ENCODE measurements at regions not wholly inside any gene's neighbourhood (a gene's known extent, or its start where the extent isn't known, plus 50 kb on each side); places are given as distances from the start of the nearest gene placed in this dataset.

DNA sequence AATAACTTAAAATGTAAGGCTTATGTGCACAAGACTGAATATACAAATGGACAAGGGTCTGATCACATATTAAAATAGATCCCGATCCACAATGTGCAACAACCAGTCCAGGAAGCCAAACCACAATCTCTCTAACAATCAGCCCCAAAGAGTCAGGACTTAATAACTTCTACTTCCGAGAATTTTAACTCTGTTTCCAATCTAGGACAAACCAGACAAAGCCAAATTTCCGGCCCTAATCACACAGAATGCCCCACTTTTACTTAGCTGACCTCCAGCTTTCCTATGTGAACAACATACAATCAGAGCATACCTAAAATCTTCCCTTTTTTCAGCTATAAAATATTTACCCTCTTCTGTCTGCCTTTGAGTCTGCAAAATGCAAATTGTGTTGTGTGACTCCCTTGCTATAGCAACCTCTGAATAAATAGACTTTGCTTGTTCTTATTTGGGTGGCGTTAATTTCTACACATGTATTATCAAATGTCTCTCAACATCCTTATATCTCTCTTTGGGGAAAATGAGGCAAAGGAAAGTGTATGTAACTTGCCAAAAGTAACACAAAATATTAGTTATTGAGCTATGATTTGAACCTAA is 381.9 kb upstream of the MC4R start:
- no peak for DNase-seq (ENCODE audit: low read depth)
- TF ChIP-seq, protein P1, sequence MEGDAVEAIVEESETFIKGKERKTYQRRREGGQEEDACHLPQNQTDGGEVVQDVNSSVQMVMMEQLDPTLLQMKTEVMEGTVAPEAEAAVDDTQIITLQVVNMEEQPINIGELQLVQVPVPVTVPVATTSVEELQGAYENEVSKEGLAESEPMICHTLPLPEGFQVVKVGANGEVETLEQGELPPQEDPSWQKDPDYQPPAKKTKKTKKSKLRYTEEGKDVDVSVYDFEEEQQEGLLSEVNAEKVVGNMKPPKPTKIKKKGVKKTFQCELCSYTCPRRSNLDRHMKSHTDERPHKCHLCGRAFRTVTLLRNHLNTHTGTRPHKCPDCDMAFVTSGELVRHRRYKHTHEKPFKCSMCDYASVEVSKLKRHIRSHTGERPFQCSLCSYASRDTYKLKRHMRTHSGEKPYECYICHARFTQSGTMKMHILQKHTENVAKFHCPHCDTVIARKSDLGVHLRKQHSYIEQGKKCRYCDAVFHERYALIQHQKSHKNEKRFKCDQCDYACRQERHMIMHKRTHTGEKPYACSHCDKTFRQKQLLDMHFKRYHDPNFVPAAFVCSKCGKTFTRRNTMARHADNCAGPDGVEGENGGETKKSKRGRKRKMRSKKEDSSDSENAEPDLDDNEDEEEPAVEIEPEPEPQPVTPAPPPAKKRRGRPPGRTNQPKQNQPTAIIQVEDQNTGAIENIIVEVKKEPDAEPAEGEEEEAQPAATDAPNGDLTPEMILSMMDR (conservative IDR thresholded peaks at IDR 0.05; ENCODE audit: low read depth, low read length) = no peak
- no peak overlapping the region for H3K4me3 ChIP-seq (ENCODE audit: low read depth, low read length)

DNA sequence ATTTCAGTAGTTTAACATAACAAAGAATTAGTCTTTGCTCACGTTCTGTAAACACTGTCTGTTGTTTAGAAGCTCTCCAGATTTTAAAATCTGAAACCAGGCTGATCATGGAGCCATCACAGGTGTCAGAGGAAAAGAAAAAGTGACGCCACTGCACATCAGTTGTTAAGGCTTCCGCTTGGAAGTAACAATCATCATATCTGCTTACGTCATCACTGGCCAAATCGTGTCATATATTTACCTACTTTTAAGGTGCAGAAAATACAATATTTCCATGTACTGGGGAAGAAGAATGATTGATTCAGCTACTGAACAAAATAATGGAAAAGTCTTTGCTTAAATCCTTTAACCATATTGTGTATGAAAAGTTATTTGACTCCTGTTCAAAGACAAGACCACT is 382.6 kb upstream of the MC4R start:
- DNase-seq (ENCODE audit: low read depth) = no peak
- no peak overlapping the region for H3K4me3 ChIP-seq (ENCODE audit: low read depth, low read length)
- TF ChIP-seq, protein P1 (conservative IDR thresholded peaks at IDR 0.05; ENCODE audit: low read depth, low read length) = no peak

- no peak for DNase-seq (ENCODE audit: low read depth)
- TF ChIP-seq, protein P1 (conservative IDR thresholded peaks at IDR 0.05; ENCODE audit: low read depth, low read length) = no peak
- H3K4me3 ChIP-seq (ENCODE audit: low read depth, low read length) = no peak overlapping the region
Measured at GRCh38 chr18:60775978-60776377, 403.4 kb upstream of the MC4R start.

DNA sequence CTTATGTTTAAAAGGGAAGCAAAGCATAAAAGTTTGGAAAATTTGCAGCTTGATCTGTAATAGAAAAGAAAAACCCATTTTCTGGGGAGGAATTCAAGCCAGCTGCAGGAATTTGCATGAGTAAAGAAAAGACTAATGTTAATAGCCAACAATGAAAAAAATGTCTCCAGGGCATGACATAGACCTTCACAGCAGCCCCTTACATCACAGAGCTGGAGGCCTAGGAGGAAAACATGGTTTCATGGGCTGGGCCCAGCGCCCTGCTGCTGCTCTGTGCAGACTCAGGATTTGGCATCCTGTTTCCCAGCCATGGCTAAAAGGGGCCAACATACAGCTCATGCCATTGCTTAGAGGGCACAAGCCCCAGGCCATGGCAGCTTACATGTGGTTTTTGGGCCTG is 411.6 kb upstream of the MC4R start:
- TF ChIP-seq, protein P1 (conservative IDR thresholded peaks at IDR 0.05; ENCODE audit: low read depth, low read length) = no peak
- no peak overlapping the region for H3K4me3 ChIP-seq (ENCODE audit: low read depth, low read length)
- DNase-seq (ENCODE audit: low read depth) = no peak

- TF ChIP-seq, protein P1 (conservative IDR thresholded peaks at IDR 0.05; ENCODE audit: low read depth, low read length) = no peak
Measured at GRCh38 chr18:60794802-60795201, 422.2 kb upstream of the MC4R start.

GRCh38 chr18:60804415-60804814 is 431.8 kb upstream of the MC4R start:
- no peak for DNase-seq (ENCODE audit: low read depth)
- no peak overlapping the region for H3K4me3 ChIP-seq (ENCODE audit: low read depth, low read length)
- TF ChIP-seq, protein P1 (conservative IDR thresholded peaks at IDR 0.05; ENCODE audit: low read depth, low read length) = no peak

More at GRCh38 chr18:60794802-60795201, 422.2 kb upstream of the MC4R start:
- H3K4me3 ChIP-seq (ENCODE audit: low read depth, low read length) = no peak overlapping the region
- no peak for DNase-seq (ENCODE audit: low read depth)

GRCh38 chr18:60809937-60810336 is 437.4 kb upstream of the MC4R start:
- DNase-seq (ENCODE audit: low read depth) = no peak
- TF ChIP-seq, protein P1 (conservative IDR thresholded peaks at IDR 0.05; ENCODE audit: low read depth, low read length) = no peak
- no peak overlapping the region for H3K4me3 ChIP-seq (ENCODE audit: low read depth, low read length)
